ENCODE measurements at regions not wholly inside any gene's neighbourhood (a gene's known extent, or its start where the extent isn't known, plus 50 kb on each side); places are given as distances from the start of the nearest gene placed in this dataset.

- Histone ChIP-seq H3K4me1 (ENCODE audit: insufficient read depth, low read length, poor library complexity, severe bottlenecking) (no peaks in the 10 kb centered on the region), H3F3A (ENCODE audit: low read depth) (no peaks in the 10 kb centered on the region), H3K36me3 (ENCODE audit: insufficient read depth, low read length) (no peaks in the 10 kb centered on the region), H3K9ac (ENCODE audit: low read depth, low read length, poor library complexity, severe bottlenecking) (no peak overlapping the region), H3K4me2 (ENCODE audit: low read depth, low read length, poor library complexity, severe bottlenecking) (no peak overlapping the region), H4K20me1 (ENCODE audit: insufficient read depth, low read length, poor library complexity, severe bottlenecking) (no peaks in the 10 kb centered on the region), H3K9me3 (ENCODE audit: insufficient read depth, low read depth, low read length) (peaks cover 16% of the 10 kb centered on the region; the same call in 1 of the 2 replicates), H3K79me2 (ENCODE audit: insufficient read depth, low read length) (no peaks in the 10 kb centered on the region), H3K4me3 (ENCODE audit: low read length, poor library complexity, severe bottlenecking) (no peak overlapping the region), H3K9me2 (replicated peaks; ENCODE audit: low read depth, low read length) (no peaks in the 10 kb centered on the region), H2AFZ (ENCODE audit: low read length) (no peak overlapping the region), H3K27me3 (ENCODE audit: insufficient read depth, low read length, poor library complexity, severe bottlenecking) (no peaks in the 10 kb centered on the region)
- TF ChIP-seq CTCF (conservative IDR thresholded peaks at IDR 0.05; ENCODE audit: low read length) (no peak), EZH2phosphoT487 (IDR thresholded peaks at IDR 0.05; ENCODE audit: borderline replicate concordance) (no peak)
Measured at GRCh38 chr5:3349704-3350565, 245.7 kb upstream of the IRX1 start.

GRCh38 chr5:3348576-3349535 lies 246.8 kb upstream of the IRX1 start:
- Histone ChIP-seq H3K4me3 (ENCODE audit: low read length, poor library complexity, severe bottlenecking) (no peak overlapping the region), H3K79me2 (ENCODE audit: insufficient read depth, low read length) (no peaks in the 10 kb centered on the region), H3K36me3 (ENCODE audit: insufficient read depth, low read length) (no peaks in the 10 kb centered on the region), H3K4me1 (ENCODE audit: insufficient read depth, low read length, poor library complexity, severe bottlenecking) (no peaks in the 10 kb centered on the region), H4K20me1 (ENCODE audit: insufficient read depth, low read length, poor library complexity, severe bottlenecking) (no peaks in the 10 kb centered on the region), H3F3A (ENCODE audit: low read depth) (no peaks in the 10 kb centered on the region), H3K4me2 (ENCODE audit: low read depth, low read length, poor library complexity, severe bottlenecking) (no peak overlapping the region), H3K9ac (ENCODE audit: low read depth, low read length, poor library complexity, severe bottlenecking) (no peak overlapping the region), H3K27me3 (ENCODE audit: insufficient read depth, low read length, poor library complexity, severe bottlenecking) (no peaks in the 10 kb centered on the region), H2AFZ (ENCODE audit: low read length) (no peak overlapping the region), H3K9me3 (ENCODE audit: insufficient read depth, low read depth, low read length) (peaks cover 19% of the 10 kb centered on the region; the same call in 1 of the 2 replicates), H3K9me2 (replicated peaks; ENCODE audit: low read depth, low read length) (no peaks in the 10 kb centered on the region)
- TF ChIP-seq CTCF (conservative IDR thresholded peaks at IDR 0.05; ENCODE audit: low read length) = no peak
- TF ChIP-seq EZH2phosphoT487 (IDR thresholded peaks at IDR 0.05; ENCODE audit: borderline replicate concordance) = no peak

- no peak overlapping the region for H3K4me2 ChIP-seq (ENCODE audit: low read depth, low read length, poor library complexity, severe bottlenecking)
- H3K9me2 ChIP-seq (replicated peaks; ENCODE audit: low read depth, low read length) = no peaks in the 10 kb centered on the region
- H3K36me3 ChIP-seq (ENCODE audit: insufficient read depth, low read length) = no peaks in the 10 kb centered on the region
- no peaks in the 10 kb centered on the region for H3K27me3 ChIP-seq (ENCODE audit: insufficient read depth, low read length, poor library complexity, severe bottlenecking)
- H2AFZ ChIP-seq (ENCODE audit: low read length) = no peak overlapping the region
- H3K9me3 ChIP-seq (ENCODE audit: insufficient read depth, low read depth, low read length) = peaks cover 19% of the 10 kb centered on the region; the same call in 1 of the 2 replicates
- no peaks in the 10 kb centered on the region for H3F3A ChIP-seq (ENCODE audit: low read depth)
- no peaks in the 10 kb centered on the region for H3K79me2 ChIP-seq (ENCODE audit: insufficient read depth, low read length)
- TF ChIP-seq EZH2phosphoT487 (IDR thresholded peaks at IDR 0.05; ENCODE audit: borderline replicate concordance) = no peak
- H3K9ac ChIP-seq (ENCODE audit: low read depth, low read length, poor library complexity, severe bottlenecking) = no peak overlapping the region
- H3K4me3 ChIP-seq (ENCODE audit: low read length, poor library complexity, severe bottlenecking) = no peak overlapping the region
- H3K4me1 ChIP-seq (ENCODE audit: insufficient read depth, low read length, poor library complexity, severe bottlenecking) = no peaks in the 10 kb centered on the region
- H4K20me1 ChIP-seq (ENCODE audit: insufficient read depth, low read length, poor library complexity, severe bottlenecking) = no peaks in the 10 kb centered on the region
Measured at GRCh38 chr5:3347741-3348140, 247.9 kb upstream of the IRX1 start.

All from Loucy (cell line).